GM20000 (cell line): ENCODE measurements at regions not wholly inside any gene's neighbourhood (a gene's known extent, or its start where the extent isn't known, plus 50 kb on each side); places are given as distances from the start of the nearest gene placed in this dataset.

ENCODE experiments used
- DNase-seq: peaks from one replicate; pipeline ENCODE4 v3.0.0; 2012; ENCODE audit warnings: low spot score
- TF ChIP-seq, protein P1 (sequence below): IDR thresholded peaks from 2 replicates; pipeline ENCODE4 v1.5.1; 2012; ENCODE audit warnings: mild to moderate bottlenecking, control low read depth; ENCODE audit errors: extremely low read depth, missing control alignments

DNA sequence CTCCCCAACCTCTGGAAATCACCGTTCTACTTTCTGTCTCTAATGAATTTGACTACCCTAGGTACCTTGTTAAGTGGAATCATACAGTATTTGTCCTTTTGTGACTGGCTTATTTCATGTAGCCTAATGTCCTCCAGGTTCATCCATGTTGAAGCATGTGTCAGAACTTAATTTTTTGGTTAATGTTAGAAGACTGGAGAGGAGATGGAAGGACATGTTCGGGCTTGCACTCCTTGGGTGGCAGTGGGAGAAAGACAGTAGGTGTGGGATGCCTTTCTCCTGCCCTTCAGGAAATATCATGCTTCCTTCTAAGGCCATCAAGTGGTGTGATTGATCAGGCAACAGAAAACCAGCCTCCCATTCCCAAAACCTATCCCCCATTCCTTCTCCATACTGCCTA, 61.1 kb upstream of the RNF144B start:
- DNase-seq: no peak
- TF ChIP-seq, protein P1, sequence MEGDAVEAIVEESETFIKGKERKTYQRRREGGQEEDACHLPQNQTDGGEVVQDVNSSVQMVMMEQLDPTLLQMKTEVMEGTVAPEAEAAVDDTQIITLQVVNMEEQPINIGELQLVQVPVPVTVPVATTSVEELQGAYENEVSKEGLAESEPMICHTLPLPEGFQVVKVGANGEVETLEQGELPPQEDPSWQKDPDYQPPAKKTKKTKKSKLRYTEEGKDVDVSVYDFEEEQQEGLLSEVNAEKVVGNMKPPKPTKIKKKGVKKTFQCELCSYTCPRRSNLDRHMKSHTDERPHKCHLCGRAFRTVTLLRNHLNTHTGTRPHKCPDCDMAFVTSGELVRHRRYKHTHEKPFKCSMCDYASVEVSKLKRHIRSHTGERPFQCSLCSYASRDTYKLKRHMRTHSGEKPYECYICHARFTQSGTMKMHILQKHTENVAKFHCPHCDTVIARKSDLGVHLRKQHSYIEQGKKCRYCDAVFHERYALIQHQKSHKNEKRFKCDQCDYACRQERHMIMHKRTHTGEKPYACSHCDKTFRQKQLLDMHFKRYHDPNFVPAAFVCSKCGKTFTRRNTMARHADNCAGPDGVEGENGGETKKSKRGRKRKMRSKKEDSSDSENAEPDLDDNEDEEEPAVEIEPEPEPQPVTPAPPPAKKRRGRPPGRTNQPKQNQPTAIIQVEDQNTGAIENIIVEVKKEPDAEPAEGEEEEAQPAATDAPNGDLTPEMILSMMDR: no peak

DNA sequence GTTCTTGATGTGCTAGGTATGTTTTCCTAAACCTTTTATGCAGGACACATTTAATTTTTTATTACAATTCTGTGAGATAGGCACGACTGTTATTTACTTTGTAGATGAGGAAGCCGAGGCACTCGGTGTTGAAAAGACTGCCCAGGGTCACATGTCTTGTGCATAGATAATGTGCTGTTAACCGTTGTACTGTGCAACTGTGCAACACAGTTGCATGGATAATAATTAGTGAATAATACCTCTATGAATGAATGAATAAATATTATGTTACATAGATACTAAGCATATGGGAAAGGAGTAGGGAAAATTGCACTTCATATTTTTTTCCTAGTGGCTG, 60.3 kb upstream of the DEK start:
- TF ChIP-seq, protein P1: no peak
- no peak for DNase-seq

DNA sequence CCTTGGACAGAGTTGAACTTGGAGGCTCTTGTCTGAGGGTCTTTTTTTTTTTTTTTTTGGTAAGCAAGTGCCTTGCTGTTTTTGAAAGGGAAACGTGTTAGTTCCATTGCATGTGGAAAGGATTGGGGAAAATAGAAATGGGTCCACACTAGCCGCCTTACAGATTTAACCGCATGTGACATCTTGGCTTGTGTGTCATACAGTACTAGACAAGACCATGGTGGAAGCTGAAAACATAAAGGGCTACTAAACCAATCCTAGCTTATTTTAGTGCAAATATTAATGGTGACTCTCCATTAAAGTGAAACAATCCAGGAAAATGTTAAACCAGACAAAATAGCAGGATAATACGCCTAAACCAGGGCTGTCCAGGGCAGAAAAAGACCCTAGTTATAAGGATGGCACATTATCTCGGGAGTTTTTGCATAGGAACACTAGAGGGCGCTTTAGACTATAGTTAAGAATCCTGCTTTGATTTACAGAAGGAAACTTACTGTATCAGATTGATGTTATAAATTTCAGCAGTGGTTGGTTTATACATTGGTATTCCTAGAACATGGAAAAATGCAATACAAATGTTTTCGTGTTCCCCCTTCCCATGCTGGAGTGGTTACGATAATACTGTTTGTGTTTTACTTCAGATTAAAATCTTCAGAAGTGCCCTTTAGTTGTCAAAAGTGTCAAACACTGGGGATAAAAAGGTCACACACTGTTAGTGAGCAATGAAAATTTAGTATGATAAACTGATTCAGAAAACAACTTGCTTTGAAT, 59.8 kb upstream of the DEK start:
- TF ChIP-seq, protein P1: peak; percentile 46
- peak; percentile 60 for DNase-seq

DNA sequence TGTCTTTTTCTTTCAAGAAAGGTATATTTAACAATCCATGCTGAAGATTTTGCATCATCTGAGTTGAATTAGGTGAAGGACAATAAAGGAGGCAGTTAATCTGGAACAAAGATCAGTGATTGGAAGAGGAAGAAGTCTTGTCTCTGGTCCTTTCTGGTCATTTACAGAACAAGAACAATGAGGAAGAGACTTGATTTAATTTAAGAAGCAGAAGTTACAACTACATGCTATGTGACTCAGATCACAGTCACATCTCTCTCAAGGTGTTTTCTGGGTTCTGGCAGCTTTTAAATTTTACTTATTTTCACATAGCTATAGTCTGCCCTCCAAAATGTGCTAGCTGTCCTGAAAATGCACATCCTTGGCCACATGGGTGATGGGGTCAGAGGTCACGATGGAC, 53.5 kb upstream of the DEK start:
- no peak for DNase-seq
- TF ChIP-seq, protein P1: no peak

DNA sequence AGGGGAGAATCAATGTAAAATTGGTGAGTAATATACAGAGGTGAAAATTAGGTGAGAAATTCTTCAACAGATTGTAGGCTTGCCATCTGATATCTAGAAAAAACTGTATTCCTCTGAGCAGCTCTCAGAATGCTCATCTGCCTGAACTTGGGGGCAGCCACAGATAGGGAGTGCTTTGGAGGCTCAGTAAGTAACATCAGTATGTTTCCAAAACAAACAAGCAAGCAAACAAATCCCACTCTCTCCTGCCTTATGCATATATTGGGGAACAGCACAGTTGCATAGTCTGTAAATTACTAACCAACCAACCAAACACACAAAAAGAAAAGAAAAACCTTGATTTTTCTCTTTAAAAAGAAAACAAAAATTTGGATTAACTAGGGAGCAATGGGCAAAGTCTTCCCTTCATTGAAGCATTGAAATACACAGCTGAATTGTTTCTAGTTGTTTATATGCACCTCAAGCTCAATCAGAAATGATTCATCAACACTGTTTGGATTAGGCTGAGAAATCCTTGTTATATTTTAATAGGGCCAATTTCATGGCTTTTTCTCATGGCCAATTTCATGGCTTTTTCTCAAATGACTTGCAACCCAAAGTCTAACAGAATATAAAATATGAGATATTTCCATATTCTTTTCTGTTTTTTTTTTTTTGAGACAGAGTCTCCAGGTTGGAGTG, 50.1 kb upstream of the DEK start:
- TF ChIP-seq, protein P1: no peak
- no peak for DNase-seq
